ENCODE measurements at regions not wholly inside any gene's neighbourhood (a gene's known extent, or its start where the extent isn't known, plus 50 kb on each side); places are given as distances from the start of the nearest gene placed in this dataset.

- H3K4me3 ChIP-seq (ENCODE audit: control insufficient read depth in 2 of 3, extremely low read depth in 1 of 3, insufficient read depth in 2 of 3, low read depth in 1 of 3, low read length in 3 of 3), result no peak overlapping the region
- H3K9me1 ChIP-seq (ENCODE audit: control insufficient read depth, extremely low read depth, insufficient read depth, low read length), result no peaks in the 10 kb centered on the region
- TF ChIP-seq EZH2 (IDR thresholded peaks at IDR 0.05; ENCODE audit: low read length) (no peak), CTCF (optimal IDR thresholded peaks at IDR 0.05 in 1 of 3, IDR thresholded peaks at IDR 0.05 in 1 of 3, conservative IDR thresholded peaks at IDR 0.05 in 1 of 3; ENCODE audit: extremely low read depth in 1 of 3, insufficient read depth in 2 of 3, low read length in 3 of 3) (no peak)
- no peaks in the 10 kb centered on the region for H3K27me3 ChIP-seq (ENCODE audit: control insufficient read depth, extremely low read depth, insufficient read depth, low read length)
- H3K9ac ChIP-seq (ENCODE audit: control insufficient read depth, extremely low read depth, insufficient read depth, low read length), result no peak overlapping the region
- FAIRE-seq (no peak), DNase-seq (ENCODE audit: low read depth, low spot score) (no peak)
- no peaks in the 10 kb centered on the region for H3K79me2 ChIP-seq (ENCODE audit: control insufficient read depth, insufficient read depth, low read length)
- no peak overlapping the region for H3K27ac ChIP-seq (ENCODE audit: control insufficient read depth, insufficient read depth, low read length)
- H3K4me2 ChIP-seq (ENCODE audit: control insufficient read depth, extremely low read depth, insufficient read depth, low read depth, low read length), result no peak overlapping the region
- no peaks in the 10 kb centered on the region for H4K20me1 ChIP-seq (ENCODE audit: control insufficient read depth, extremely low read depth, insufficient read depth, low read length)
- no peaks in the 10 kb centered on the region for H3K4me1 ChIP-seq (ENCODE audit: control insufficient read depth, extremely low read depth, insufficient read depth, low read length)
- dilution Hi-C loops (cut with MboI; ENCODE audit: extremely low pct_ligation_motif_present, low sequenced_read_pairs), result no loop called here
- no peaks in the 10 kb centered on the region for H3K9me3 ChIP-seq (ENCODE audit: control insufficient read depth, low read depth, low read length)
- no peak overlapping the region for H2AFZ ChIP-seq (ENCODE audit: control insufficient read depth, low read length)
- no peaks in the 10 kb centered on the region for H3K36me3 ChIP-seq (ENCODE audit: control insufficient read depth in 2 of 2, extremely low read depth in 1 of 2, insufficient read depth in 2 of 2, low read length in 2 of 2)
These were observed 642.3 kb downstream of the TBL1XR1 start for GRCh38 chr3:176554791-176555654.

GRCh38 chr3:176554264-176554663 lies 643.0 kb downstream of the TBL1XR1 start:
- DNase-seq (ENCODE audit: low read depth, low spot score), result no peak
- Histone ChIP-seq H3K4me1 (ENCODE audit: control insufficient read depth, extremely low read depth, insufficient read depth, low read length) (no peaks in the 10 kb centered on the region), H3K9ac (ENCODE audit: control insufficient read depth, extremely low read depth, insufficient read depth, low read length) (no peak overlapping the region), H2AFZ (ENCODE audit: control insufficient read depth, low read length) (no peak overlapping the region), H3K4me3 (ENCODE audit: control insufficient read depth in 2 of 3, extremely low read depth in 1 of 3, insufficient read depth in 2 of 3, low read depth in 1 of 3, low read length in 3 of 3) (no peak overlapping the region), H3K9me1 (ENCODE audit: control insufficient read depth, extremely low read depth, insufficient read depth, low read length) (no peaks in the 10 kb centered on the region), H3K9me3 (ENCODE audit: control insufficient read depth, low read depth, low read length) (no peaks in the 10 kb centered on the region), H3K36me3 (ENCODE audit: control insufficient read depth in 2 of 2, extremely low read depth in 1 of 2, insufficient read depth in 2 of 2, low read length in 2 of 2) (no peaks in the 10 kb centered on the region), H4K20me1 (ENCODE audit: control insufficient read depth, extremely low read depth, insufficient read depth, low read length) (no peaks in the 10 kb centered on the region), H3K79me2 (ENCODE audit: control insufficient read depth, insufficient read depth, low read length) (no peaks in the 10 kb centered on the region), H3K27me3 (ENCODE audit: control insufficient read depth, extremely low read depth, insufficient read depth, low read length) (no peaks in the 10 kb centered on the region), H3K27ac (ENCODE audit: control insufficient read depth, insufficient read depth, low read length) (no peak overlapping the region), H3K4me2 (ENCODE audit: control insufficient read depth, extremely low read depth, insufficient read depth, low read depth, low read length) (no peak overlapping the region)
- no peak for FAIRE-seq
- dilution Hi-C loops (cut with MboI; ENCODE audit: extremely low pct_ligation_motif_present, low sequenced_read_pairs), result no loop called here
- TF ChIP-seq EZH2 (IDR thresholded peaks at IDR 0.05; ENCODE audit: low read length) (no peak), CTCF (optimal IDR thresholded peaks at IDR 0.05 in 1 of 3, IDR thresholded peaks at IDR 0.05 in 1 of 3, conservative IDR thresholded peaks at IDR 0.05 in 1 of 3; ENCODE audit: extremely low read depth in 1 of 3, insufficient read depth in 2 of 3, low read length in 3 of 3) (no peak)
